Osteocyte (in vitro differentiated cells): ENCODE measurements at regions not wholly inside any gene's neighbourhood (a gene's known extent, or its start where the extent isn't known, plus 50 kb on each side); places are given as distances from the start of the nearest gene placed in this dataset.

Experiments
- DNase-seq: peaks from one replicate; pipeline ENCODE4 v3.0.0; 2021; ENCODE audit warnings: mixed read lengths; ENCODE audit not compliant: unreplicated experiment; ENCODE audit errors: extremely low spot score
- H3K27ac Mint-ChIP-seq: one replicate; pipeline ENCODE4 v1.8.0; 2021; ENCODE audit warnings: mild to moderate bottlenecking, mixed read lengths; ENCODE audit not compliant: unreplicated experiment
- H3K27me3 Mint-ChIP-seq: one replicate; pipeline ENCODE4 v1.8.0; 2021; ENCODE audit warnings: mixed read lengths; ENCODE audit not compliant: unreplicated experiment
- H3K36me3 Mint-ChIP-seq: one replicate; pipeline ENCODE4 v1.8.0; 2021; ENCODE audit warnings: mixed read lengths; ENCODE audit not compliant: unreplicated experiment
- H3K4me1 Mint-ChIP-seq: one replicate; pipeline ENCODE4 v1.8.0; 2021; ENCODE audit warnings: mixed read lengths; ENCODE audit not compliant: unreplicated experiment
- H3K4me3 Mint-ChIP-seq: one replicate; pipeline ENCODE4 v1.8.0; 2021; ENCODE audit warnings: mild to moderate bottlenecking, moderate library complexity, mixed read lengths; ENCODE audit not compliant: unreplicated experiment
- H3K9me3 Mint-ChIP-seq: one replicate; pipeline ENCODE4 v1.8.0; 2021; ENCODE audit warnings: mixed read lengths; ENCODE audit not compliant: unreplicated experiment
- CTCF ChIP-seq: fragments of 200-600 bp; sonication (generic); IDR thresholded peaks from 2 replicates; pipeline ENCODE4 v1.5.0; 2021; ENCODE audit warnings: antibody characterized with exemption, mild to moderate bottlenecking, moderate library complexity

DNA sequence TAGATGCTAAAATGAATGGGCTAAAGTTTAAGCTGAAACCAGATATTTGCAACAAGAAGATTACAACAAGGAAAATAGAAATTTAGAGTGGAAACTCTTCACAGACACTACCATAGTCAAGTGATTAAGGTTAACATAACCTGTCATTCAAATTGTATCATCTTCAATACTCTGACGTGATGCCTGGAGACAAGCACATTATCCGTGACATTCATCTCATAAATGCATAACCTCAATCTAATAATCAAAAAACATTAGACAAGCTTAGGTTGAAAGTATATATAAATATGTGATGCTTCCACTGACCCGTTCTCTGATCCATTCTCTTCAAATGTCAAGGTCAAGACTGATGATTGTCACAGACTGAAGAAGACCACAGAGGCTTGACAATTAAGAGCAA is 263.8 kb upstream of the MEOX2 start:
- Mint-ChIP-seq H3K27me3 (no peaks in the 10 kb centered on the region), H3K4me1 (peaks cover 5% of the 10 kb centered on the region), H3K36me3 (no peaks in the 10 kb centered on the region), H3K9me3 (no peaks in the 10 kb centered on the region), H3K27ac (no peak overlapping the region), H3K4me3 (no peak overlapping the region)
- DNase-seq: no peak
- TF ChIP-seq CTCF: no peak

GRCh38 chr7:15947754-15948153 is 261.3 kb upstream of the MEOX2 start:
- Mint-ChIP-seq H3K4me1 (peaks cover 5% of the 10 kb centered on the region), H3K27ac (no peak overlapping the region)

DNA sequence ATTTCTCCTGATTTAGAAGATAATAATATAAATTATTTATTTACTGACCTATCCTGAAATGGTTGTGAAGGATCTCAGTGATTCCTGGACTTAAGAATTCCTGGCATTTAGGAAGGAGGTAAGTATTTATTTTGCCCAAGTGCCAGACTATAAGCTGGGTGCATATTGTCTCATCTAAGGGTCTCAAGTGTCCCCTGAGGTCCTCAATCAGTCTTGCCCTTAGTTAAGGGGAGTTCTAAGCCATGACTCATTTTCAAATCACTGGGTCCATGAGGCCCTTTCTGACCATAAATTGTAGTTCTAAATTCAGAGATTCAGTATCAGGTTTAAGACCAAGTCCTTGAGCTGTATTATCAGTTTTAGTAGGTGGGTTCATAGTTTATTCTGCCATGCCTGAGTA is 251.6 kb upstream of the MEOX2 start:
- TF ChIP-seq CTCF: no peak
- DNase-seq: no peak
- Mint-ChIP-seq H3K27me3 (no peaks in the 10 kb centered on the region), H3K4me3 (no peak overlapping the region), H3K27ac (no peak overlapping the region), H3K4me1 (peaks cover 16% of the 10 kb centered on the region), H3K36me3 (no peaks in the 10 kb centered on the region), H3K9me3 (no peaks in the 10 kb centered on the region)

More at GRCh38 chr7:15947754-15948153, 261.3 kb upstream of the MEOX2 start:
- no peak for TF ChIP-seq CTCF
- no peak for DNase-seq
- Mint-ChIP-seq H3K9me3 (no peaks in the 10 kb centered on the region), H3K27me3 (no peaks in the 10 kb centered on the region), H3K36me3 (no peaks in the 10 kb centered on the region), H3K4me3 (no peak overlapping the region)

- Mint-ChIP-seq H3K27ac (no peak overlapping the region), H3K27me3 (no peaks in the 10 kb centered on the region), H3K4me3 (no peak overlapping the region), H3K4me1 (peaks cover 16% of the 10 kb centered on the region), H3K36me3 (no peaks in the 10 kb centered on the region), H3K9me3 (no peaks in the 10 kb centered on the region)
- TF ChIP-seq CTCF: no peak
- no peak for DNase-seq
Observed at GRCh38 chr7:15937571-15937970, 251.1 kb upstream of the MEOX2 start.

DNA sequence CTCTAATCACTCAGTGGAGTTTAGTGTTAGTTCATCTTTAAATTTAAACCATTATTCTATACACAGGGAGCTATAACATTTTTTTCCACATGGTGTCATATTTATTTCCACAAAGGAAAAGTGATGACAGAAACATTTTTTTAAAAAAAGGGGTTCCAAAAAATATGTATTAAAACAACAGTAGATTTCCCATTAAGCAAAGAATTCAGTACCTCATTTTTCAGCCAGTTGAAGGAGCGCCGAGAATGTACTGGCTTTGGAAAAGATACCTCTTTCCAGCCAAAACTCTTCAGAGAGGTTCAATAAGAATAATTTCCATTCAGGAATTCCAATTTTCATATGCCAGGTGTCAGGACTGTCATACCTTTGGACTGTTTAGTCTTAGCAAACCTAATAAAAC is 250.5 kb upstream of the MEOX2 start:
- peaks cover 16% of the 10 kb centered on the region for H3K4me1 Mint-ChIP-seq
- H3K27ac Mint-ChIP-seq: no peak overlapping the region
- no peaks in the 10 kb centered on the region for H3K27me3 Mint-ChIP-seq
- no peaks in the 10 kb centered on the region for H3K9me3 Mint-ChIP-seq
- no peak overlapping the region for H3K4me3 Mint-ChIP-seq
- no peaks in the 10 kb centered on the region for H3K36me3 Mint-ChIP-seq
- no peak for DNase-seq
- no peak for TF ChIP-seq CTCF
